ENCODE measurements at regions not wholly inside any gene's neighbourhood (a gene's known extent, or its start where the extent isn't known, plus 50 kb on each side); places are given as distances from the start of the nearest gene placed in this dataset.

GRCh38 chr3:59593380-59593779 lies 543.6 kb upstream of the CFAP20DC start:
- FAIRE-seq (no peak), DNase-seq (ENCODE audit: low spot score) (no peak)

- no peak for DNase-seq (ENCODE audit: low spot score)
- no peak for FAIRE-seq
These were observed 531.2 kb upstream of the CFAP20DC start for GRCh38 chr3:59580996-59581395.

GRCh38 chr3:59580499-59580898 lies 530.7 kb upstream of the CFAP20DC start:
- DNase-seq (ENCODE audit: low spot score) (no peak), FAIRE-seq (no peak)

- DNase-seq (ENCODE audit: low spot score) (no peak), FAIRE-seq (no peak)
These were observed 528.3 kb upstream of the CFAP20DC start for GRCh38 chr3:59578129-59578528.

- FAIRE-seq: no peak
- DNase-seq (ENCODE audit: low spot score): no peak
These were observed 526.8 kb upstream of the CFAP20DC start for GRCh38 chr3:59576606-59577005.

GRCh38 chr3:59575113-59576001 lies 525.5 kb upstream of the CFAP20DC start:
- peak; percentile 61 for FAIRE-seq

GRCh38 chr3:59573911-59574310 lies 524.1 kb upstream of the CFAP20DC start:
- DNase-seq (ENCODE audit: low spot score) (no peak), FAIRE-seq (no peak)

More at GRCh38 chr3:59575113-59576001, 525.5 kb upstream of the CFAP20DC start:
- peak; percentile 60 for DNase-seq (ENCODE audit: low spot score)

- DNase-seq (ENCODE audit: low spot score) (no peak), FAIRE-seq (no peak)
These were observed 522.3 kb upstream of the CFAP20DC start for GRCh38 chr3:59572106-59572505.

GRCh38 chr3:59570806-59571205 lies 521.0 kb upstream of the CFAP20DC start:
- DNase-seq (ENCODE audit: low spot score): no peak
- FAIRE-seq: no peak

GRCh38 chr3:59567661-59568060 lies 517.8 kb upstream of the CFAP20DC start:
- DNase-seq (ENCODE audit: low spot score) (no peak), FAIRE-seq (no peak)

- DNase-seq (ENCODE audit: low spot score): peak; percentile 64
- peak; percentile 75 for FAIRE-seq
These were observed 516.7 kb upstream of the CFAP20DC start for GRCh38 chr3:59566481-59566975.

GRCh38 chr3:59565125-59565524 lies 515.3 kb upstream of the CFAP20DC start:
- no peak for FAIRE-seq
- DNase-seq (ENCODE audit: low spot score): no peak

- DNase-seq (ENCODE audit: low spot score): peak; percentile 55
- peak; percentile 57 for FAIRE-seq
These were observed 514.1 kb upstream of the CFAP20DC start for GRCh38 chr3:59563966-59564365.

- FAIRE-seq (peak; percentile 77), DNase-seq (ENCODE audit: low spot score) (peak; percentile 86)
These were observed 513.3 kb upstream of the CFAP20DC start for GRCh38 chr3:59563072-59563605.

GRCh38 chr3:59559721-59560435 lies 510.1 kb upstream of the CFAP20DC start:
- FAIRE-seq: peak; percentile 95
- DNase-seq (ENCODE audit: low spot score): peak; percentile 95

- FAIRE-seq (no peak), DNase-seq (ENCODE audit: low spot score) (no peak)
These were observed 509.3 kb upstream of the CFAP20DC start for GRCh38 chr3:59558906-59559720.

- FAIRE-seq (no peak), DNase-seq (ENCODE audit: low spot score) (no peak)
These were observed 505.9 kb upstream of the CFAP20DC start for GRCh38 chr3:59555593-59556315.

- FAIRE-seq: no peak
These were observed 503.3 kb upstream of the CFAP20DC start for GRCh38 chr3:59553076-59553475.

GRCh38 chr3:59551834-59552233 lies 502.0 kb upstream of the CFAP20DC start:
- no peak for DNase-seq (ENCODE audit: low spot score)
- FAIRE-seq: no peak

More at GRCh38 chr3:59553076-59553475, 503.3 kb upstream of the CFAP20DC start:
- no peak for DNase-seq (ENCODE audit: low spot score)

GRCh38 chr3:59549962-59550361 lies 500.1 kb upstream of the CFAP20DC start:
- DNase-seq (ENCODE audit: low spot score): no peak
- FAIRE-seq: no peak

All from RCC 7860 (cell line).